Activated naive CD8-positive, alpha-beta T cell treated with anti-CD3 and anti-CD28 coated beads for 36 hours (primary cell): ENCODE measurements at regions not wholly inside any gene's neighbourhood (a gene's known extent, or its start where the extent isn't known, plus 50 kb on each side); places are given as distances from the start of the nearest gene placed in this dataset.
A peak's percentile ranks its signal among the peaks of the same experiment; 100 is the strongest.
"Not testable (repeated sequence)": the region's sequence is repeated elsewhere in the genome, so short reads cannot be mapped to it uniquely, and the experiment has no call there.

Experiments
- DNase-seq: peaks from one replicate; pipeline ENCODE4 v3.0.0; 2021
- H3K27ac Mint-ChIP-seq: one replicate; pipeline ENCODE4 v1.8.0; 2022; ENCODE audit warnings: mild to moderate bottlenecking, moderate library complexity, mixed read lengths
- H3K27me3 Mint-ChIP-seq: one replicate; pipeline ENCODE4 v1.8.0; 2022; ENCODE audit warnings: mild to moderate bottlenecking, mixed read lengths
- H3K36me3 Mint-ChIP-seq: one replicate; pipeline ENCODE4 v1.8.0; 2021; ENCODE audit warnings: mild to moderate bottlenecking, mixed read lengths
- H3K4me1 Mint-ChIP-seq: one replicate; pipeline ENCODE4 v1.8.0; 2021; ENCODE audit warnings: mixed read lengths
- H3K4me3 Mint-ChIP-seq: one replicate; pipeline ENCODE4 v1.8.0; 2022; ENCODE audit warnings: mild to moderate bottlenecking, moderate library complexity, mixed read lengths
- H3K9me3 Mint-ChIP-seq: one replicate; pipeline ENCODE4 v1.8.0; 2022; ENCODE audit warnings: mixed read lengths

DNA sequence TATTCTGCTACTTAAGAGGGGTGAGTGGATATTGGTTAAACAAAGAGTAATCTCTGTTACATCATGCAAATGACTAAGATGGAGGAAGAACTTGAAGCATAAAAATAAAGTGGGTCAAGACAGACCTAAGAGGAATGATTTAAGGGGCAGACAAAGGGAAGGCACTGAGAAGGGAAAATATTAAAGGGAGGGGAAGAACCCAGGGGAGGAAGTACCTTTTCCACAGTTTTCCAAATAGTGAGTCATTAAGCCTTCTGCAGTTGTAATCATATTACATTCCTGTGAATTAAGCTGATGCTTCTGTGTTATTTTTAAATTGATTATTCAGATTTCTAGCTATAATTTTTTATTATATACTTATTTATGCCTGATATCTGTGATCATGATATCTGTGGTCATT, 253.3 kb downstream of the CENPC start:
- DNase-seq: no peak
- Mint-ChIP-seq H3K4me1 (no peaks in the 10 kb centered on the region), H3K9me3 (no peaks in the 10 kb centered on the region), H3K27ac (no peak overlapping the region), H3K4me3 (no peak overlapping the region), H3K27me3 (no peaks in the 10 kb centered on the region), H3K36me3 (no peaks in the 10 kb centered on the region)

DNA sequence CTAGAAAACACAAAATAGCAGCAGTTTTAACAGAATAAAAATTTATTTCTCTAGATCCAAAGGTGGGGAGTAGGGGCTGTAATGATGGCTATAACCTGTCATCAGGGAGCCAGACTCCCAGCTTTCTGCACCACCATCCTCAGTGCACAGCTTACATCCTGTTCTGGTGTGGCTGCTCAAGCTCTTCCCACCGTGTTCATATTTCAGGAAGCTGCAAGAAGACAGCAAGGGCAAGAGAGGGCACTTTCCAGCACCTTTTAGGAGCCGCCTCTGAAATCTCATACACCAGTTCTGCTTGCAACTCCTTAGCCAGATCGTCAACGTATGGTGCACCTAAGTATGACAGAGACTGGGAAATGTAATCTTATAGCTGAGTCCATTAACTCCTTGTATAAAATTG, 253.7 kb downstream of the CENPC start:
- no peaks in the 10 kb centered on the region for H3K27me3 Mint-ChIP-seq
- H3K36me3 Mint-ChIP-seq: no peaks in the 10 kb centered on the region
- DNase-seq: no peak
- no peaks in the 10 kb centered on the region for H3K9me3 Mint-ChIP-seq
- no peak overlapping the region for H3K27ac Mint-ChIP-seq
- no peak overlapping the region for H3K4me3 Mint-ChIP-seq
- H3K4me1 Mint-ChIP-seq: no peaks in the 10 kb centered on the region

DNA sequence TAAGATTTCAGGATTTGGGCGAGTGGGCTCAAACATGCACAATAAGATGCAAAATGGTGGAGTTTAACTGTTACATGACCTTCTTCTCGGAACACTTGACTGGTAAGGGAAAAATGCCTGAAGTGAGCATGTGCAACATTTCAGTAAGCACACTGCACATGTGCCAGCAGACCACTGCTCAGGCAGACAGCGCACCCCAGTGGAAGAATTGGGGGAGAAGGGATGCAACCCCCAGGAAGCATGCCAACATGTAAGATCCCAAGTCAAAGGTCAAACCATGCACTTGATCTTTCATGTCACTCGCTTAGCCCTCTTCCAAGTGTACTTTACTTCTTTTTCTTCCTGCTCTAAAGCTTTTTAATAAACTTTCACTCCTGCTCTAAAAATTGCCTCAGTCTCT, 256.3 kb downstream of the CENPC start:
- Mint-ChIP-seq H3K4me1 (no peaks in the 10 kb centered on the region), H3K27ac (no peak overlapping the region), H3K27me3 (no peaks in the 10 kb centered on the region)

DNA sequence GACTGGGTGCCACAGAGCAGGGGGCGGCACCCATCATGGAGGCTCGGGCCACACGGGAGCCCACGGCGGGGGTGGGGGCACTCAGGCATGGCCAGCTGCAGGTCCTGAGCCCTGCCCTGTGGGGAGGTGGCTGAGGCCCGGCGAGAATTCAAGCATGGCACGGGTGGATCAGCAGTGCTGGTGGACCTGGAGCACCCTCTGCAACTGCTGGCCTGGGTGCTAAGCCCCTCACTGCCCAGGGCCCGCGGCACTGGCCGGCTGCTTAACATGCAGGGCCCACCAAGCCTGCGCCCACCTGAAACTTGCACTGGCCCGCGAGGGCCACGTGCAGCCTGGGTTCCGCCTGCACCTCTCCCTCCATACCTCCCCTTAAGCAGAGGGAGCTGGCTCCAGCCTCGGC, 258.6 kb downstream of the CENPC start:
- Mint-ChIP-seq H3K36me3 (no peaks in the 10 kb centered on the region), H3K4me1 (no peaks in the 10 kb centered on the region)

More for the DNA sequence above, 256.3 kb downstream of the CENPC start:
- Mint-ChIP-seq H3K36me3 (no peaks in the 10 kb centered on the region), H3K9me3 (no peaks in the 10 kb centered on the region), H3K4me3 (no peak overlapping the region)
- DNase-seq: peak; percentile 14

DNA sequence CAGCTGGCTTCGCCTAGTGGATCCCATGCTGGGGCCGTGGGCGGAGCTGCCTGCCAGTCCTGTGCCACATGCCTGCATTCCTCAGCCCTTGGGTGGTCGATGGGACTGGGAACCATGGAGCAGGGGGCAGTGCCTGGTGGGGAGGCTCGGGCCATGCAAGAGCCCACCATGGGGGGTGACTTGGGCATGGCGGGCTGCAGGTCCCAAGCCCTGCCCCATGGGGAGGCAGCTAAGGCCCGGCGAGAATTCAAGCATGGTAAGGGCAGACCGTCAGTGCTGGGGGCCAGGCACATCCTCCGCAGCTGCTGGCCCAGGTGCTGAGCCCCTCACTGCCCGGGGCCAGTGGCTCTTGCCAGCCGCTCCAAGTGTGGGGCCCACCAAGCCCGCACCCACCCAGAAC, 262.6 kb downstream of the CENPC start:
- Mint-ChIP-seq H3K27me3 (no peaks in the 10 kb centered on the region), H3K4me1 (no peaks in the 10 kb centered on the region), H3K36me3 (no peaks in the 10 kb centered on the region), H3K9me3 (no peaks in the 10 kb centered on the region), H3K4me3 (no peak overlapping the region), H3K27ac (no peak overlapping the region)
- DNase-seq: no peak

More for the DNA sequence above, 258.6 kb downstream of the CENPC start:
- Mint-ChIP-seq H3K9me3 (no peaks in the 10 kb centered on the region), H3K4me3 (no peak overlapping the region), H3K27me3 (no peaks in the 10 kb centered on the region), H3K27ac (no peak overlapping the region)
- DNase-seq: no peak

DNA sequence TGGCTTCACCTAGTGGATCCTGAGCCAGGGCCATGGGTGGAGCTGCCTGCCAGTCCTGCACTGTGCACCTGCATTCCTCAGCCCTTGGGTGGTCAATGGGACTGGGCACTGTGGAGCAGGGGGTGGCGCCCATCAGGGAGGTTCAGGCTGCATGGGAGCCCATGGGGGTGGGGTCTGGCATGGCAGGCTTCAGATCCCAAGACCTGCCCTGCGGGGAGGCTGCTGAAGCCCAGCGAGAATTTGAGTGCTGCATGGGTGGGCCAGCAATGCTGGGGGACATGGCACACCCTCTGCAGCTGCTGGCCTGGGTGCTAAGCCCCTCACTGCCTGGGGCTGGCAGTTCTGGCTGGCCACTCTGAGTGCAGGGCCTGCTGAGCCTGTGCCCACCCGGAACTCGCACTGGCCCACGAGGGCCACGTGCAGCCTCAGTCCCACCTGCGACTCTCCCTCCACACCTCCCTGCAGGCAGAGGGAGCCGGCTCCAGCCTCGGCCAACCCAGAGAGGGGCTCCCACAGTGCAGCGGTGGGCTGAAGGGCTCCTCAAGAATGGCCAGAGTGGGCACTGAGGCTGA, 270.0 kb downstream of the CENPC start:
- Mint-ChIP-seq H3K36me3 (no peaks in the 10 kb centered on the region), H3K4me3 (no peak overlapping the region), H3K4me1 (no peaks in the 10 kb centered on the region), H3K27me3 (no peaks in the 10 kb centered on the region), H3K27ac (no peak overlapping the region), H3K9me3 (peaks cover 5% of the 10 kb centered on the region)
- no peak for DNase-seq

DNA sequence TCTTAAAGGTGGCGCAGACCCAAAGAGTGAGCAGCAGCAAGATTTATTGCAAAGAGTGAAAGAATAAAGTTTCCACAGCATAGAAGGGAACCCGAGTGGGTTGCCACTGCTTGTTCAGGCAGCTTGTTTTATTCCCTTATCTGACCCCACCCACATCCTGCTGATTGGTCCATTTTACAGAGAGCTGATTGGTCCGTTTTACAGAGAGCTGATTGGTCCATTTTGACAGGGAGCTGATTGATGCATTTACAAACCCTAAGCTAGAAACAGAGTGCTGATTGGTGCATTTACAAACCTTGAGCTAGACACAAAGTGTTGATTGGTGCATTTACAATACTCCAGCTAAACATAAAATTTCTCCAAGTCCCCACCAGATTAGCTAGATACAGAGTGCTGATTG, 270.6 kb downstream of the CENPC start:
- not testable (repeated sequence) for H3K27me3 Mint-ChIP-seq, H3K4me3 Mint-ChIP-seq, H3K9me3 Mint-ChIP-seq, DNase-seq, H3K27ac Mint-ChIP-seq, H3K4me1 Mint-ChIP-seq, H3K36me3 Mint-ChIP-seq

DNA sequence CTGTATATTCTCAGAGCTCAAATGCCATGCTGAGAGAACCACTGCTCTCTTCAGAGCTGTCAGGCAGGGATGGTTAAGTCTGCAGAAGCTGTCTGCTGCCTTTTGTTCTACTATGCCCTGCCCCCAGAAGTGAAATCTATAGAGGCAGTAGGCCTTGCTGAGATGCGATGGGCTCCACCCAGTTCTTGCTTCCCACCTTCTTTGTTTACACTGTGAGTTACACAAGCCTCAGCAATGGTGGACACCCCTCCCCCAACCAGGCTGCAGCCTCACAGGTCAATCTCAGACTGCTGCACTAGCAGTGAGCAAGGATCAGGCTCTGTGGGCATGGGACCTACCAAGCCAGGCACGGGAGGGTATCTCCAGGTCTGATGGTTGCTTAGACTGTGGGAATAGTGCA, 271.6 kb downstream of the CENPC start:
- no peak overlapping the region for H3K4me3 Mint-ChIP-seq
- peaks cover 5% of the 10 kb centered on the region for H3K9me3 Mint-ChIP-seq
- H3K36me3 Mint-ChIP-seq: no peaks in the 10 kb centered on the region
- H3K27ac Mint-ChIP-seq: no peak overlapping the region
- no peaks in the 10 kb centered on the region for H3K4me1 Mint-ChIP-seq
- H3K27me3 Mint-ChIP-seq: no peaks in the 10 kb centered on the region
- no peak for DNase-seq

DNA sequence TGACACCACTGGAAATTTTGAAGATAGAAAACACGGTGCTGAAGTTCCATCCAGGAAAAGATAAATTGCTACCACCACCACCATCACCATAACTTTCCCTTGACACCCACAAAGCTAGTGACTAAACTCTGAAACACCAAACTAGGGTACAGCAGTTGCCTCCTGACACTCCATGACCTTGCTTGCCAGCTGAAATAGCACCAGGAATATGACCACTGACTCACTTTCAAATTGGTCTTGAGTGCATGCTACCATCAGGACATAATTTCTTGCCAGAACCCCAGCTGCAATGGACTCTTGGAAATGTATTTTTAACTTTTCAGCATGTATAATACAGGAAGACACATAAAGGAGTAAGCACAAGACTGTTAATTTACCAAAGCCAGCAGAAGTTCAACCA, 283.3 kb downstream of the CENPC start:
- no peak for DNase-seq
- no peaks in the 10 kb centered on the region for H3K4me1 Mint-ChIP-seq
- no peak overlapping the region for H3K4me3 Mint-ChIP-seq
- H3K9me3 Mint-ChIP-seq: no peaks in the 10 kb centered on the region
- H3K27me3 Mint-ChIP-seq: no peaks in the 10 kb centered on the region
- no peaks in the 10 kb centered on the region for H3K36me3 Mint-ChIP-seq
- H3K27ac Mint-ChIP-seq: no peak overlapping the region

DNA sequence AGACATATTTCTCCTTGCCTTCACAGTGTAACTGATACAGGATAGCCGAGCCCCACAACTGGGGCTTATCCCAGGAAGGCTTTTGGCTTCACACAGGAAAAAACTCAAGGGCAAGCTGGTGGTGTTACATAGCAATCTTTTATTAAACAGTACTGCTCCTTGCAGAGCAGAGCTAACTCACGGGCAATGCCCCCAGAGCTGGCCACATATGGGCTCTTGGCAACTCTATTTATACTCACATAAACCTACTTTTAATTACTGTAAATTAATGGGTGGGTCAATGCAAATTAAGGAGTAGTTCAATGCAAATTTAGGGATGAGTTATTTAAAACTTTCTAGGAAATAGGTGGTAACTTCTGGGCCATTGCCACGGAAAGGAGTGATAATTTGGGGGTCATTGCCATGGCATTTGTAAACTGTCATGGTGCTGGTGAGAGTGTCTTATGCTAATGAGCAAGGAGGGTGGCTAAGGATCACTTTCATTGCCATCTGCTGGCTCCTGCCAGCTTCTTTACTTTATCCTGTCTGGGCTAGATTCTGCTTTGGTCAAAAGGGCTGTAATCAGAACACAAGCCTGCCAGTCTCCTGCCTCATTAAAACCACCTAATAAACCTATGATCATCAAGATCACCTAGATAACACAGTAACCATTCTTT, 288.8 kb downstream of the CENPC start:
- H3K9me3 Mint-ChIP-seq: no peaks in the 10 kb centered on the region
- no peak overlapping the region for H3K27ac Mint-ChIP-seq
- H3K4me3 Mint-ChIP-seq: no peak overlapping the region
- H3K36me3 Mint-ChIP-seq: no peaks in the 10 kb centered on the region
- H3K27me3 Mint-ChIP-seq: no peaks in the 10 kb centered on the region
- no peaks in the 10 kb centered on the region for H3K4me1 Mint-ChIP-seq
- DNase-seq: no peak

DNA sequence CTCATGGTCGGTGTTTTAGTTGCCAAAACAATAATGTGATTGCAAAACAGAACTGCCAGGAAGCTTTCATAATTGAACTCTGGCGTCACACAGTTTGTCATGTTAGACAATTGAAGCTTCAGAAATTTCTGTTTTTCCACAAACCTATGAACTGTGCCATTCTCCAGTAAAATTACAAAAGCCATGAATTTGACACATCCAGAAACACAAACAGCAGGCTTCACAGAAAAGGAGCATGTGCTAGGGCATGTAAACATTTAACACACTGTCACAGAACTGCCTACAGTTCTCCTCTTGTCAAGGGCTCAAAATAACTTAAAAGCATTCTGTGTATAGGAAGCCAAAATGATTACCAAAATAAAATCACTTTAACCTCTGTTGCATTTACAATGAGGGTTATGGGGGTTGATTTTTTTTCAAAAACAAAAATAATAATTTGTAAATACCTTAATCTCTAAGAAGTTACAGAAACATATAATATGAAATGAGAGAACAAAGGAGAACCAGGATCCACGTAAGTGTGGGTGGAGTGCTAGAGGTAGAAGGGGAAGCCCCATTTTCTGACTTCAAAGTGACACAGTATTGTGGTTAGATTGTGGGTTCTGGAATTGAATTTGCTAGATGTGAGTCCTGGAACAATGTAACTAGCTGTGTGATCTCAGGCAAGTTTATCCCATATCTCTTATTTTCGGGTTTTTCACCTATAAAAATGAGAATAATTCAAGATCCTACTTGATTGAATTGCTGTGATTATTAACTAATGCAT, 295.0 kb downstream of the CENPC start:
- no peaks in the 10 kb centered on the region for H3K4me1 Mint-ChIP-seq
- H3K4me3 Mint-ChIP-seq: no peak overlapping the region
- no peaks in the 10 kb centered on the region for H3K36me3 Mint-ChIP-seq
- H3K27ac Mint-ChIP-seq: no peak overlapping the region
- H3K27me3 Mint-ChIP-seq: no peaks in the 10 kb centered on the region
- H3K9me3 Mint-ChIP-seq: no peaks in the 10 kb centered on the region
- no peak for DNase-seq

DNA sequence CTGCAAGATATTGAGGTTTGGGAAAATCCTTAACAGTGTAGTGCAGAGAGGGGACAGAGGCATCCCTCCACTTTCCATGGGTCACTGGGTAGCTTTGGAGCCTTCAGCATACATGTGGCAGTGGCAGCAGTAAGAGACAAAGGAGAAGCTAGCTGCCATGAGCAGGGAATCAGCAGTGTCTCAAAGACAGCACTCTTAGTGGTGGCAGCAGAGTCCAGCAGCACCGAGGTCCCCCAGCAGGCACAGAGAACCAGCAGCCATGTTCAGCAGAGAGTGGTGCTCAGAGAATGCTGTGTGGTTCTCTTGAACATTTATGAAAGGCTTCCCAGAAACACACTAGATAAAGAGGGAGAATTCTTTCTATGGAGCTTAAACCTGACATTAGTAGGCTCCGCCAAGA, 308.5 kb downstream of the CENPC start:
- no peak for DNase-seq
- H3K27ac Mint-ChIP-seq: no peak overlapping the region
- no peaks in the 10 kb centered on the region for H3K4me1 Mint-ChIP-seq
- H3K9me3 Mint-ChIP-seq: peaks cover 1% of the 10 kb centered on the region
- no peaks in the 10 kb centered on the region for H3K27me3 Mint-ChIP-seq
- no peaks in the 10 kb centered on the region for H3K36me3 Mint-ChIP-seq
- H3K4me3 Mint-ChIP-seq: no peak overlapping the region

DNA sequence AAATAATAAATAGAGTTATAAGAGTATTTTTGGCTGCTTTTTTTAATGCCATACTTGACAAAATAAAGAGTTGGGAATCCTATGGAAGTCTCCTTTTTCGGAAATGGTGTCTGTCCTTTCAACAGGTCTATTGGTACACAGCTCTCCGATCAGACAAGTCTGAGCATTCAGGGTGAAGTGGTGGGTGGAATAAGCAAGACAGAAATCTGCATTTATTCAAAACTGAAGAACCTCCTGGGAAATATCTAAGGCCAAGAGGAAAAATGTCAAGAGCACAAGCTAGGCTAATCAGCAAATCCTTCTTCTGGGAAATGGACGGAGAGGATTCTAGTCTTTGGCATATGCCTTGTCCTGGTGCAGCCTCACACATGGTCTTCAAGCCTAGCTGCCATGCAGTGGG, 309.0 kb downstream of the CENPC start:
- Mint-ChIP-seq H3K27me3 (no peaks in the 10 kb centered on the region), H3K27ac (no peak overlapping the region), H3K4me3 (no peak overlapping the region), H3K4me1 (no peaks in the 10 kb centered on the region), H3K9me3 (peaks cover 1% of the 10 kb centered on the region), H3K36me3 (no peaks in the 10 kb centered on the region)
- no peak for DNase-seq

DNA sequence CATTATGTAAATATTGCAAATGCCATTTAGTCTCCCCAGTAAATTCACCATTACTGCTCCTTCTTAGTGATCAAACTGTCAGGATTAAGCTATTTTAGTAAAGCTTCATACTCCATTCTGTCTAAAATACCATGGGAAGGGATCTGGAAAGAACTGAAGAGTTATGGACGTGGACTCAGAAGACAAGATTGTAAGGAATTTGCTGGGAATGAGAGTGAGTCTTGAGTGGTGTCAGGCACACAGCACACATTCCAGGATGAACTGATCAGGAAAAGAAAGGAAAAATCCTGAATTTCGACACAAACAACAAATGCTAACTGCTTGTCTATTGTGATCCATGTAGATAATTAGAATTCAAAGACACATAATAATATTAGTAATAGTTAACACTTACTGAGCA, 311.0 kb downstream of the CENPC start:
- Mint-ChIP-seq H3K27me3 (no peaks in the 10 kb centered on the region), H3K4me1 (no peaks in the 10 kb centered on the region), H3K9me3 (peaks cover 1% of the 10 kb centered on the region), H3K27ac (no peak overlapping the region), H3K36me3 (no peaks in the 10 kb centered on the region), H3K4me3 (no peak overlapping the region)
- DNase-seq: no peak

DNA sequence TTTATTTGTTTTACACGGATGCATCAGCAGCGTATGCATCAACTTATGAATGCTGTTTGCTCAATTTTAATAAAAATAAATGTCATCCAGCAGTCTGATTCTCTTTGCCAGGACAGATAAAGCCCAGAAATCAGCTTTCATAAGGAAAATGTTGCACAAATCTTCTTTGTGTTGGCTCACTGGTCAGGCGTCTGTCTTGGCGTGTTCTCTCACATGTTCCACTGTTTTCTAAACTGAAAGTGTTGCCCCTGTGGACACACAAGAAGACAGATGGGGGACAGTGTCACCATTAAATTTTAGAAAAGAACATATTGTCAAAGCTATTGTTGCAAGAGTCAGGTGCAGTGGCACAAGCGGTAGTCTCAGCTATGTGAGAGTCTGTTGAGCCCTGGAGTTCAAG, 316.2 kb downstream of the CENPC start:
- no peak overlapping the region for H3K4me3 Mint-ChIP-seq
- no peaks in the 10 kb centered on the region for H3K36me3 Mint-ChIP-seq
- no peak for DNase-seq
- peaks cover 4% of the 10 kb centered on the region for H3K9me3 Mint-ChIP-seq
- no peaks in the 10 kb centered on the region for H3K27me3 Mint-ChIP-seq
- no peak overlapping the region for H3K27ac Mint-ChIP-seq
- H3K4me1 Mint-ChIP-seq: no peaks in the 10 kb centered on the region

DNA sequence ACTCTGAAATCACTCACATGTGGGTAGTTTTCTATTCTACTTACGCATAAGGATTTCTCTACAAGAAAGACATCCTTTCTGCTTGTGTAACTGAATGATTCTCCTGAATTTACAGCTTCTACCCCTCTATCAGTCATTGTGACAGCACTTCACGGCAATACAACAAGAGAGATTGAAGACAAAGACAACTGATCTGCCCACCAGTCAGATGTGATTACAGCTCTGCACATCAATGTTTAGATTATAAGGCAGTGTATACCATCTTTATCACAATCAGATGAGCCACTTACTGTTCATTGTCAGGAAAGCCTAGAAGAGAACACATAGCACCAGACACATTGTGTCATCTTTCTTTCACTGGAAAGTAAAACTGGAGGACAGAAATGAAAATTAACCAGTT, 324.4 kb downstream of the CENPC start:
- Mint-ChIP-seq H3K4me3 (no peak overlapping the region), H3K36me3 (no peaks in the 10 kb centered on the region), H3K27ac (no peak overlapping the region), H3K9me3 (no peaks in the 10 kb centered on the region), H3K4me1 (no peaks in the 10 kb centered on the region), H3K27me3 (peaks cover 3% of the 10 kb centered on the region)
- no peak for DNase-seq
